ENCODE measurements at regions not wholly inside any gene's neighbourhood (a gene's known extent, or its start where the extent isn't known, plus 50 kb on each side); places are given as distances from the start of the nearest gene placed in this dataset.
A peak's percentile ranks its signal among the peaks of the same experiment; 100 is the strongest.

DNA sequence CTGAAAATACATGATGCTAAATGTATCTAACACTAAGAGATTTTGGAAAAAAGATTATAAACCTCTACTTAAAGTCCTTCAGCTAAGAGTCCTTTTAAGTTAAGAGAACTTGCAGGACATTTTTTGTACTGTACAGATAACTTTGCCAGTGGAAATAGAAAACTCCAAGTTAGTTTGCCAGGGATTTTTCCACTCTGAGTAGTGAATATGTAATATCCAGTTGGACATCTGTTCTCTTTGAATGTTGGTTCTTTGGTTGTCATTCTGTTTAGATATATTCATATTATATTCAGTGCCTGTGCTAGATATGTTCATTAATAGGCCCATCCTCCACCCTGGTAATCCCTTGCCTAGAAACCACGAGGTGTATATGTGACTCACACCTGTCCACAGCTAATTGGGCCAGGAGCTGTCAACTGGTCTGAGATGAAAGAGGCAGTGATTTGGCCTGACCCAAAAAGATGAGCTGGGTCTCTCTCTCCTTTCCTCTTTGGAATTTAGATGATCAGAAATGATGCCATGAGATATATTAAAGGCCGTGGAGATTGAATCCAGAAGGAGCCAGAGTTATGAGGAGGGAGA, 261.0 kb upstream of the LRIG3 start:
- in situ Hi-C loops (cut with HindIII; ENCODE audit: low sequenced_read_pairs): no loop called here
- no peak overlapping the region for H3K4me3 ChIP-seq (ENCODE audit: low read depth, low read length)
- no peak for DNase-seq (ENCODE audit: low read depth, low spot score)
- TF ChIP-seq CTCF (IDR thresholded peaks at IDR 0.05; ENCODE audit: low read depth, low read length): no peak

DNA sequence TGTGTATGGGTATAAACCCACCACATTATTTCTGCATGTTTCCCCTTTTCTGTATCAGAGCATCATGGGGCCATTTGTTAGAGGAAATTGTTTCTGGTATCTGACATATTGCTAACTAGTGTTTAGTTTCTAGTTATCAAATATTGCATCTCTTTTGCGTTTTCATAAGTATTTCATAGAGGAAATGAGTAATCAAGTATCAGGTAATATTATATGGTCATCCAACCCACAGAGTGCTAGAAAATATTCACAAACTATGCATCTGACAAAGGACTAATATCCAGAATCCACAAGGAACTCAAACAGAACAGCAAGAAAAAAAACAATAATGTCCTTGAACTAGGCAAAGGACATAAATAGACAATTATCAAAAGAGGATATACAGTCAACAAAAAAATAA, 258.9 kb upstream of the LRIG3 start:
- no peak for TF ChIP-seq CTCF (IDR thresholded peaks at IDR 0.05; ENCODE audit: low read depth, low read length)
- in situ Hi-C loops (cut with HindIII; ENCODE audit: low sequenced_read_pairs): no loop called here
- no peak overlapping the region for H3K4me3 ChIP-seq (ENCODE audit: low read depth, low read length)
- DNase-seq (ENCODE audit: low read depth, low spot score): no peak

DNA sequence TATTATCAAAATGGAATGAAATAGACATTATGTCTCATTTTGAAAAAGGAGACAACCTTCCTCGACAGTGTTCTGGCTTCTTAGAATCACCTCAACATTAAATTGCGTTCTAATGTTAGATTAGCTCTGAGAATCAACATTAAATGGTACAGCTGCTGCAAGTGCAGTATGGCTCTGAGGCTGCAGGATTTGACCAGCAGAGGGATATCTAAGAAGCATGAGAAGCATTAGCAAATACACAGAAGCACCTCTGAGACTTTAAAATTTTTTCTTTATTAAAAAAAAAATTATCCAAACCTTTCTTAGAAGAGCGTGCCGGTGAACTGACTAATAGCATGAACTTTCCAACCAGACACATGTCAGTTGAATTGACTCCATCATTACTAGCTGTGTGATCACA, 253.4 kb upstream of the LRIG3 start:
- DNase-seq (ENCODE audit: low read depth, low spot score): no peak
- H3K4me3 ChIP-seq (ENCODE audit: low read depth, low read length): no peak overlapping the region
- in situ Hi-C loops (cut with HindIII; ENCODE audit: low sequenced_read_pairs): no loop called here
- peak; percentile 20 for TF ChIP-seq CTCF (IDR thresholded peaks at IDR 0.05; ENCODE audit: low read depth, low read length)

DNA sequence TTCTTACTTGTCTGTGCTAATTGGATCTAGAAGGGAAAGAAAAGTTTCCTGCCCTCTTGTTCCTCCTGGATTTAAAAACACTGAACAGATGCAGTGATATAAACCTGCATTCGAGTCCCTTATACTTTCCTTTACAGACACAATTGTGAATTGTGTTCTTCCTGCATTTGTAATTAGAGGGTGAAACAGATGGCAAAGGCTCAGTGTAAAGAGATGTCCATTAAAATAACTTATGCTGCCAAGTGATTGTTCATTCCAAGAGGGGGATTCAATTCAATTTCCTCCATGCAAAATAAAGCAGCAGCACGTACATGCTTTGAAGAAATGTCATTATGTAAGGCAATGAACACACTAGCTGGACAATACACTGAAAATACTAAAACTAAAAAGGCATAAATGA, 248.3 kb upstream of the LRIG3 start:
- no peak for TF ChIP-seq CTCF (IDR thresholded peaks at IDR 0.05; ENCODE audit: low read depth, low read length)
- no peak for DNase-seq (ENCODE audit: low read depth, low spot score)
- in situ Hi-C loops (cut with HindIII; ENCODE audit: low sequenced_read_pairs): no loop called here
- H3K4me3 ChIP-seq (ENCODE audit: low read depth, low read length): no peak overlapping the region

DNA sequence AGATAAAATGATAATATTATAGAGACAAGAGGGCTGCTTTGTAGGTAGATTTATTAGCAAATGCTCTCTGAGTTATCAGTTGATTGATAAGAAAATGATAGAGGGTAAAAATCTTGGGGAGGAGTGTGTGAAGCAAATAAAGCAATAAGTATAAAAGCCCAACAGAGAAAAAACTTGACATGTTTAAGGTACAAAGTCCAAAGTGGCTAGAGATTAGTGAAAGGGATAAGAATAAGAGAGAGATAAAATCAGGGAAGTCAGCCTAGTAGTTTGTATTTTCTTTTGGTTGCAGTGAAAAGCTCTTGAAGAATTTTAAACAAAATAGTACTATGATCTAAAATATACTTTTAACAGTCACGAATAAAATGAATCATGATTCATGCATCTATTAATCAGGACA, 246.2 kb upstream of the LRIG3 start:
- in situ Hi-C loops (cut with HindIII; ENCODE audit: low sequenced_read_pairs): no loop called here
- no peak for TF ChIP-seq CTCF (IDR thresholded peaks at IDR 0.05; ENCODE audit: low read depth, low read length)
- no peak for DNase-seq (ENCODE audit: low read depth, low spot score)
- H3K4me3 ChIP-seq (ENCODE audit: low read depth, low read length): no peak overlapping the region

- in situ Hi-C loops (cut with HindIII; ENCODE audit: low sequenced_read_pairs): no loop called here
- no peak overlapping the region for H3K4me3 ChIP-seq (ENCODE audit: low read depth, low read length)
- peak; percentile 49 for TF ChIP-seq CTCF (IDR thresholded peaks at IDR 0.05; ENCODE audit: low read depth, low read length)
- DNase-seq (ENCODE audit: low read depth, low spot score): peak; percentile 59
Measured at GRCh38 chr12:59164991-59165718, 244.9 kb upstream of the LRIG3 start.
